Liver (tissue), 8 donors: ENCODE measurements at regions not wholly inside any gene's neighbourhood (a gene's known extent, or its start where the extent isn't known, plus 50 kb on each side); places are given as distances from the start of the nearest gene placed in this dataset.

Source experiments
- DNase-seq: peaks from one replicate; pipeline ENCODE4 v3.0.0-alpha.2; 2017; ENCODE audit warnings: low spot score
- H3K27ac ChIP-seq, 2 donors: one replicate each; pipeline ENCODE4 v1.7.0; 2013; ENCODE audit warnings: inconsistent platforms in 2 of 2, low read length in 2 of 2, control low read depth in 1 of 2, low read depth in 1 of 2, mild to moderate bottlenecking in 1 of 2
- H3K27me3 ChIP-seq, 4 donors: one replicate each; pipeline versions ENCODE4 v1.6.1 to v1.7.0; 2013; ENCODE audit warnings: low read length in 3 of 4, inconsistent platforms in 1 of 4, mild to moderate bottlenecking in 1 of 4, moderate library complexity in 1 of 4; ENCODE audit not compliant: control insufficient read depth in 4 of 4, insufficient read depth in 4 of 4
- H3K36me3 ChIP-seq, 4 donors: one replicate each; pipeline versions ENCODE4 v1.6.1 to v1.7.0; 2013; ENCODE audit warnings: low read length in 3 of 4, mild to moderate bottlenecking in 3 of 4, low read depth in 1 of 4, moderate library complexity in 1 of 4; ENCODE audit not compliant: control insufficient read depth in 4 of 4, insufficient read depth in 3 of 4
- H3K4me1 ChIP-seq, 4 donors: one replicate each; pipeline versions ENCODE4 v1.6.1 to v1.7.0; 2013; ENCODE audit warnings: low read length in 3 of 4, mild to moderate bottlenecking in 3 of 4, moderate library complexity in 1 of 4; ENCODE audit not compliant: control insufficient read depth in 4 of 4, insufficient read depth in 4 of 4
- H3K4me3 ChIP-seq, 3 donors: one replicate each; pipeline versions ENCODE4 v1.6.1 to v1.7.0; 2013; ENCODE audit warnings: low read length in 3 of 3, control low read depth in 1 of 3, low read depth in 1 of 3, mild to moderate bottlenecking in 1 of 3
- H3K9ac ChIP-seq, 2 donors: one replicate each; pipeline ENCODE4 v1.7.0; 2013; ENCODE audit warnings: low read length in 2 of 2, mild to moderate bottlenecking in 2 of 2, moderate library complexity in 2 of 2, control low read depth in 1 of 2, low read depth in 1 of 2
- H3K9me3 ChIP-seq, 4 donors: one replicate each; pipeline versions ENCODE4 v1.6.1 to v1.7.0; 2013; ENCODE audit warnings: low read length in 3 of 4; ENCODE audit not compliant: control insufficient read depth in 4 of 4
- ATF3 ChIP-seq: IDR thresholded peaks from 2 replicates; pipeline ENCODE4 v1.6.1; 2016; ENCODE audit warnings: antibody characterized with exemption
- CTCF ChIP-seq: fragments of 150-350 bp; IDR thresholded peaks from 2 replicates; pipeline ENCODE4 v1.5.1; 2017; ENCODE audit warnings: improper control_type of control experiment, low read depth, low read length; ENCODE audit not compliant: missing input control
- EGR1 ChIP-seq, 2 donors: IDR thresholded peaks; 2 replicates each; pipeline ENCODE4 v1.6.1; 2016 to 2018; ENCODE audit warnings: antibody characterized with exemption in 2 of 2, low read depth in 2 of 2
- FOXA1 ChIP-seq: IDR thresholded peaks from 2 replicates; pipeline ENCODE4 v1.6.1; 2016; ENCODE audit warnings: antibody characterized with exemption
- GABPA ChIP-seq, 2 donors: IDR thresholded peaks in 1 of 2; conservative IDR thresholded peaks in 1 of 2; 2 replicates each; pipeline ENCODE4 v1.6.1; 2016; ENCODE audit warnings: antibody characterized with exemption in 2 of 2, mild to moderate bottlenecking in 1 of 2, moderate library complexity in 1 of 2
- HNF4A ChIP-seq, 2 donors: conservative IDR thresholded peaks; 2 replicates each; pipeline ENCODE4 v1.6.1; 2016; ENCODE audit warnings: antibody characterized with exemption in 2 of 2, mild to moderate bottlenecking in 2 of 2
- HNF4G ChIP-seq: IDR thresholded peaks from 2 replicates; pipeline ENCODE4 v1.6.1; 2016; ENCODE audit warnings: antibody characterized with exemption
- MAX ChIP-seq: IDR thresholded peaks from 2 replicates; pipeline ENCODE4 v1.6.1; 2016; ENCODE audit warnings: antibody characterized with exemption
- NR2F2 ChIP-seq: IDR thresholded peaks from 2 replicates; pipeline ENCODE4 v1.6.1; 2016; ENCODE audit warnings: antibody characterized with exemption
- RAD21 ChIP-seq, 2 donors: IDR thresholded peaks; 2 replicates each; pipeline ENCODE4 v1.6.1; 2016; ENCODE audit warnings: antibody characterized with exemption in 2 of 2, mild to moderate bottlenecking in 2 of 2
- REST ChIP-seq: IDR thresholded peaks from 2 replicates; pipeline ENCODE4 v1.6.1; 2016; ENCODE audit warnings: antibody characterized with exemption, mild to moderate bottlenecking
- RXRA ChIP-seq, 2 donors: IDR thresholded peaks; 2 replicates each; pipeline ENCODE4 v1.6.1; 2017 to 2018; ENCODE audit warnings: antibody characterized with exemption in 2 of 2, mild to moderate bottlenecking in 1 of 2
- SP1 ChIP-seq: IDR thresholded peaks from 2 replicates; pipeline ENCODE4 v1.6.1; 2018; ENCODE audit warnings: antibody characterized with exemption, mild to moderate bottlenecking
- TAF1 ChIP-seq: conservative IDR thresholded peaks from 2 replicates; pipeline ENCODE4 v1.6.1; 2016; ENCODE audit warnings: antibody characterized with exemption, mild to moderate bottlenecking
- YY1 ChIP-seq: IDR thresholded peaks from 2 replicates; pipeline ENCODE4 v1.6.1; 2016; ENCODE audit warnings: antibody characterized with exemption, mild to moderate bottlenecking
- WGBS: extraction: QIAGEN DNeasy Blood & Tissue Kit; methylation state at CpG from one replicate; pipeline ENCODE4 v1.1.7; 2013; 5-methylcytosine and 5-hydroxymethylcytosine counted together
- donor health status: healthy.
- donor health status: healthy.
- donor health status: healthy.
- donor health status: healthy.
- donor health status: healthy.

- Histone ChIP-seq H3K9me3 (no peaks in the 10 kb centered on the region), H3K4me3 (no peak overlapping the region), H3K27me3 (peaks cover 0 to 2% (median 0%) of the 10 kb centered on the region in 4 donors), H3K36me3 (no peaks in the 10 kb centered on the region), H3K4me1 (no peaks in the 10 kb centered on the region), H3K9ac (no peak overlapping the region), H3K27ac (no peak overlapping the region)
- no peak for TF ChIP-seq GABPA (IDR thresholded peaks at IDR 0.05 in 1 of 2, conservative IDR thresholded peaks at IDR 0.05 in 1 of 2)
- TF ChIP-seq HNF4A (conservative IDR thresholded peaks at IDR 0.05): no peak
- no peak for TF ChIP-seq TAF1
- TF ChIP-seq SP1: no peak
- no peak for TF ChIP-seq ATF3
- no peak for TF ChIP-seq EGR1 (IDR thresholded peaks at IDR 0.05; ENCODE audit: low read depth in 2 of 2)
- TF ChIP-seq NR2F2: no peak
- TF ChIP-seq RXRA (IDR thresholded peaks at IDR 0.05): no peak
- TF ChIP-seq CTCF: no peak
- TF ChIP-seq MAX: no peak
- no peak for TF ChIP-seq RAD21 (IDR thresholded peaks at IDR 0.05)
- TF ChIP-seq HNF4G: no peak
- no peak for TF ChIP-seq REST
- no peak for TF ChIP-seq YY1
- 67% methylated on average over 3 of the region's 3 CpGs for WGBS
- DNase-seq: no peak
These were observed 53.4 kb upstream of the IGLL5 start for GRCh38 chr22:22834204-22834603.

- peaks cover 0 to 2% (median 0%) of the 10 kb centered on the region in 4 donors for H3K27me3 ChIP-seq
- H3K9ac ChIP-seq: no peak overlapping the region
- no peaks in the 10 kb centered on the region for H3K4me1 ChIP-seq
- 78% methylated on average over 6 of the region's 6 CpGs for WGBS
- no peaks in the 10 kb centered on the region for H3K9me3 ChIP-seq
- H3K27ac ChIP-seq: no peak overlapping the region
- no peak overlapping the region for H3K4me3 ChIP-seq
- no peaks in the 10 kb centered on the region for H3K36me3 ChIP-seq
- DNase-seq: no peak
- TF ChIP-seq REST (no peak), RXRA (IDR thresholded peaks at IDR 0.05) (no peak), FOXA1 (no peak)
These were observed 52.8 kb upstream of the IGLL5 start for GRCh38 chr22:22834783-22835182.
